Caki2 (cell line): ENCODE measurements at regions not wholly inside any gene's neighbourhood (a gene's known extent, or its start where the extent isn't known, plus 50 kb on each side); places are given as distances from the start of the nearest gene placed in this dataset.
"Not testable (repeated sequence)": the region's sequence is repeated elsewhere in the genome, so short reads cannot be mapped to it uniquely, and the experiment has no call there.

Source experiments
- DNase-seq: peaks from one replicate; pipeline ENCODE4 v3.0.0-alpha.2; 2015; ENCODE audit warnings: low read depth
- in situ Hi-C: cut with HindIII; loops from 2 replicates; pipeline ENCODE4 v1.10.0; 2016; ENCODE audit warnings: low sequenced_read_pairs, low pct_unique_long_range_greater_than_20kb, mixed read lengths

- DNase-seq, result no peak
- in situ Hi-C loops, result no loop called here
Measured at GRCh38 chr11:69217276-69218105, 61.8 kb downstream of the SMIM38 start.

- DNase-seq, result no peak
- in situ Hi-C loops, result no loop called here
Measured at GRCh38 chr11:69218271-69218682, 62.5 kb downstream of the SMIM38 start.

GRCh38 chr11:69218946-69219720 lies 63.4 kb downstream of the SMIM38 start:
- in situ Hi-C loops, result no loop called here
- no peak for DNase-seq

- no peak for DNase-seq
- in situ Hi-C loops, result no loop called here
Measured at GRCh38 chr11:69219991-69220390, 64.3 kb downstream of the SMIM38 start.

GRCh38 chr11:69220561-69221051 lies 64.9 kb downstream of the SMIM38 start:
- no peak for DNase-seq
- in situ Hi-C loops, result no loop called here

GRCh38 chr11:69221086-69221485 lies 65.4 kb downstream of the SMIM38 start:
- DNase-seq, result no peak
- in situ Hi-C loops, result no loop called here

- DNase-seq, in situ Hi-C loops: not testable (repeated sequence)
Measured at GRCh38 chr11:69221636-69222035, 65.9 kb downstream of the SMIM38 start.

- DNase-seq, result no peak
- in situ Hi-C loops, result no loop called here
Measured at GRCh38 chr11:69227271-69227670, 66.7 kb upstream of the MYEOV start.

GRCh38 chr11:69229511-69229910 lies 64.4 kb upstream of the MYEOV start:
- in situ Hi-C loops, result no loop called here
- DNase-seq, result no peak

- in situ Hi-C loops, result no loop called here
- no peak for DNase-seq
Measured at GRCh38 chr11:69230856-69231425, 63.0 kb upstream of the MYEOV start.

GRCh38 chr11:69231466-69232018 lies 62.4 kb upstream of the MYEOV start:
- DNase-seq, result no peak
- in situ Hi-C loops, result no loop called here

GRCh38 chr11:69232821-69233743 lies 60.9 kb upstream of the MYEOV start:
- in situ Hi-C loops, result no loop called here
- DNase-seq, result no peak

GRCh38 chr11:69233744-69234570 lies 60.0 kb upstream of the MYEOV start:
- in situ Hi-C loops, result no loop called here
- no peak for DNase-seq

- in situ Hi-C loops, result no loop called here
- no peak for DNase-seq
Measured at GRCh38 chr11:69234740-69235710, 58.9 kb upstream of the MYEOV start.

- DNase-seq, result no peak
- in situ Hi-C loops, result no loop called here
Measured at GRCh38 chr11:69238573-69239351, 55.2 kb upstream of the MYEOV start.
